ENCODE measurements at regions not wholly inside any gene's neighbourhood (a gene's known extent, or its start where the extent isn't known, plus 50 kb on each side); places are given as distances from the start of the nearest gene placed in this dataset.

DNA sequence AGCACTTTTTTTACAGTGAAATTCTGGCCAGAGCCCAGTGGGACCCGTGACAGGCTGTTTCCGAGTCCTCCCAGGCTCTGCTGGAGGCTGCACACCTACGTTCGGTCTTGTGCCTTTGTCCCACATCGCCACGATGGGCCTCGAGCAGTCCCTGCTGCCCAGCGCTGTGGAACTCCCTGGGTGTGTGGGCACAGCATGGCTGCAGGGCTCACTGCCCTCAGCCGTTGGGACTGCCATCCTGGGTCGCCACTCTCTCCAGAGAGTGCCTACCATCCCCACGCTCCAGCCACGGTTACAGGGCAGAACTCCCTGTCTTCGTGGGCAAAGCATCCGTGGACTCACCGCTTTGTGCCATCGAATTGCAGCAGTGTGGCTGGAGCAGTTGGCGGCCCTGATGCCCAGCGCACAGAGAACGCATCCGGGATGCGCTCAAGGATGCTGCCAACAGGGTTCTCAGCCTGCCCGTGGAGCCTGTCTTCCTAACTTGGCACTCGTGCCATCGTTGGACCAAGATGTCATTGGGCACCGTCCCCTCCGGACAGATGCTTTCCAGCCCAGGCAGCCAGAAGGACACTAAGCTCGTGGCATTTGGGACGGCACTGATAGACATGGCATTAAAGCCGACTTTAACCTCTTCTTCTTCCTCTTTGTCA lies 85.0 kb upstream of the ARHGEF7 start:
- 88% methylated on average over 29 of the region's 29 CpGs for WGBS
- no peak for DNase-seq (ENCODE audit: low spot score)
- Histone ChIP-seq H3K9ac (ENCODE audit: low read depth in 1 of 2, low read length in 2 of 2) (no peak overlapping the region), H3K4me3 (ENCODE audit: low read depth in 1 of 3, low read length in 3 of 3) (no peak overlapping the region), H3K27ac (ENCODE audit: low read depth in 1 of 2, low read length in 2 of 2) (no peak overlapping the region), H3K4me1 (ENCODE audit: control insufficient read depth in 4 of 4, insufficient read depth in 4 of 4, low read length in 3 of 4) (no peaks in the 10 kb centered on the region), H3K27me3 (ENCODE audit: control insufficient read depth in 4 of 4, insufficient read depth in 4 of 4, low read length in 3 of 4) (peaks cover 0 to 4% (median 0%) of the 10 kb centered on the region in 4 donors), H3K9me3 (ENCODE audit: control insufficient read depth in 4 of 4, low read length in 3 of 4) (no peaks in the 10 kb centered on the region), H3K36me3 (ENCODE audit: control insufficient read depth in 4 of 4, insufficient read depth in 3 of 4, low read depth in 1 of 4, low read length in 3 of 4) (no peaks in the 10 kb centered on the region)
- TF ChIP-seq NR2F2 (IDR thresholded peaks at IDR 0.05) = no peak
- TF ChIP-seq JUND (IDR thresholded peaks at IDR 0.05) = no peak
- TF ChIP-seq, protein P1, sequence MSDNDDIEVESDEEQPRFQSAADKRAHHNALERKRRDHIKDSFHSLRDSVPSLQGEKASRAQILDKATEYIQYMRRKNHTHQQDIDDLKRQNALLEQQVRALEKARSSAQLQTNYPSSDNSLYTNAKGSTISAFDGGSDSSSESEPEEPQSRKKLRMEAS (IDR thresholded peaks at IDR 0.05) = no peak
- TF ChIP-seq YY1 (IDR thresholded peaks at IDR 0.05) = no peak
- TF ChIP-seq HNF4A (conservative IDR thresholded peaks at IDR 0.05) = no peak
- TF ChIP-seq GABPA (IDR thresholded peaks at IDR 0.05 in 1 of 2, conservative IDR thresholded peaks at IDR 0.05 in 1 of 2) = no peak

GRCh38 chr13:111027458-111028439 lies 87.4 kb upstream of the ARHGEF7 start:
- Histone ChIP-seq H3K36me3 (ENCODE audit: control insufficient read depth in 4 of 4, insufficient read depth in 3 of 4, low read depth in 1 of 4, low read length in 3 of 4) (no peaks in the 10 kb centered on the region), H3K9ac (ENCODE audit: low read depth in 1 of 2, low read length in 2 of 2) (no peak overlapping the region)
- 80% methylated on average over 16 of the region's 16 CpGs for WGBS

GRCh38 chr13:111025310-111025709 lies 89.8 kb upstream of the ARHGEF7 start:
- H3K27me3 ChIP-seq (ENCODE audit: control insufficient read depth in 4 of 4, insufficient read depth in 4 of 4, low read length in 3 of 4) = no peaks in the 10 kb centered on the region
- no peaks in the 10 kb centered on the region for H3K4me1 ChIP-seq (ENCODE audit: control insufficient read depth in 4 of 4, insufficient read depth in 4 of 4, low read length in 3 of 4)
- H3K9ac ChIP-seq (ENCODE audit: low read depth in 1 of 2, low read length in 2 of 2) = no peak overlapping the region
- H3K9me3 ChIP-seq (ENCODE audit: control insufficient read depth in 4 of 4, low read length in 3 of 4) = peaks cover 3 to 21% (median 4%) of the 10 kb centered on the region in 4 donors
- H3K4me3 ChIP-seq (ENCODE audit: low read depth in 1 of 3, low read length in 3 of 3) = no peak overlapping the region
- H3K36me3 ChIP-seq (ENCODE audit: control insufficient read depth in 4 of 4, insufficient read depth in 3 of 4, low read depth in 1 of 4, low read length in 3 of 4) = no peaks in the 10 kb centered on the region
- no peak for TF ChIP-seq TAF1 (conservative IDR thresholded peaks at IDR 0.05)
- TF ChIP-seq FOXA2 (IDR thresholded peaks at IDR 0.05) = no peak
- no peak for TF ChIP-seq HNF4G (IDR thresholded peaks at IDR 0.05)
- TF ChIP-seq, protein P2, sequence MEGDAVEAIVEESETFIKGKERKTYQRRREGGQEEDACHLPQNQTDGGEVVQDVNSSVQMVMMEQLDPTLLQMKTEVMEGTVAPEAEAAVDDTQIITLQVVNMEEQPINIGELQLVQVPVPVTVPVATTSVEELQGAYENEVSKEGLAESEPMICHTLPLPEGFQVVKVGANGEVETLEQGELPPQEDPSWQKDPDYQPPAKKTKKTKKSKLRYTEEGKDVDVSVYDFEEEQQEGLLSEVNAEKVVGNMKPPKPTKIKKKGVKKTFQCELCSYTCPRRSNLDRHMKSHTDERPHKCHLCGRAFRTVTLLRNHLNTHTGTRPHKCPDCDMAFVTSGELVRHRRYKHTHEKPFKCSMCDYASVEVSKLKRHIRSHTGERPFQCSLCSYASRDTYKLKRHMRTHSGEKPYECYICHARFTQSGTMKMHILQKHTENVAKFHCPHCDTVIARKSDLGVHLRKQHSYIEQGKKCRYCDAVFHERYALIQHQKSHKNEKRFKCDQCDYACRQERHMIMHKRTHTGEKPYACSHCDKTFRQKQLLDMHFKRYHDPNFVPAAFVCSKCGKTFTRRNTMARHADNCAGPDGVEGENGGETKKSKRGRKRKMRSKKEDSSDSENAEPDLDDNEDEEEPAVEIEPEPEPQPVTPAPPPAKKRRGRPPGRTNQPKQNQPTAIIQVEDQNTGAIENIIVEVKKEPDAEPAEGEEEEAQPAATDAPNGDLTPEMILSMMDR (IDR thresholded peaks at IDR 0.05; ENCODE audit: low read depth, low read length, missing input control) = no peak
- TF ChIP-seq RAD21 (IDR thresholded peaks at IDR 0.05) = no peak
- TF ChIP-seq, protein P1 (IDR thresholded peaks at IDR 0.05) = no peak
- WGBS = 66% methylated on average over 1 of the region's 1 CpG
- no peak for DNase-seq (ENCODE audit: low spot score)
- no peak overlapping the region for H3K27ac ChIP-seq (ENCODE audit: low read depth in 1 of 2, low read length in 2 of 2)

More at GRCh38 chr13:111027458-111028439, 87.4 kb upstream of the ARHGEF7 start:
- H3K27ac ChIP-seq (ENCODE audit: low read depth in 1 of 2, low read length in 2 of 2) = no peak overlapping the region
- H3K4me1 ChIP-seq (ENCODE audit: control insufficient read depth in 4 of 4, insufficient read depth in 4 of 4, low read length in 3 of 4) = no peaks in the 10 kb centered on the region
- DNase-seq (ENCODE audit: low spot score) = no peak
- no peak for TF ChIP-seq FOXA1 (IDR thresholded peaks at IDR 0.05)
- no peak for TF ChIP-seq RXRA (IDR thresholded peaks at IDR 0.05)
- H3K4me3 ChIP-seq (ENCODE audit: low read depth in 1 of 3, low read length in 3 of 3) = no peak overlapping the region
- H3K27me3 ChIP-seq (ENCODE audit: control insufficient read depth in 4 of 4, insufficient read depth in 4 of 4, low read length in 3 of 4) = no peaks in the 10 kb centered on the region
- H3K9me3 ChIP-seq (ENCODE audit: control insufficient read depth in 4 of 4, low read length in 3 of 4) = no peaks in the 10 kb centered on the region

Data from liver (tissue), 8 donors.